NCI-H2196 (cell line): ENCODE measurements at regions not wholly inside any gene's neighbourhood (a gene's known extent, or its start where the extent isn't known, plus 50 kb on each side); places are given as distances from the start of the nearest gene placed in this dataset.
A peak's percentile ranks its signal among the peaks of the same experiment; 100 is the strongest.

ENCODE experiments used
- DNase-seq: peaks from one replicate; lab custom pipeline; 2025; ENCODE audit not compliant: unreplicated experiment; lab: John Stamatoyannopoulos, UW

DNA sequence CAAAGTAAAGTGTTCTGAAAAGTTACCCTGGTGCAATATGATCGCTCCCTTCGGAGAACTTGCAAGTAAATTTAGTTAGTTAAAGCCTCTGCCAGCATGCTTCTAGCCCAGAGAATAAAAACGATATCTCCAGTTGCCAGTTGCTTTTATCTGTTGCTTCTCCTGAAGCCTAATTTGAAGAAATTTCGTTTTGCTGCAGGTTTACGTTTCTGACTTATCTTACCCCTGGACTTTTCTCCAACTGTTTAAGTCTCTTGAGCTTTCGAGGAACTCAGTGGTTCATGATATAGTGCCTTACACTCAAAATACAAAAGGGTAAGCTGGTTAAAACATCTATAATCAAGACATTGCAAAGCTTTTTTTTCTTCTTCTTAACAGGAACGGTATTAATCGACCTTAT is 131.1 kb downstream of the FAM161A start:
- DNase-seq, result no peak

DNA sequence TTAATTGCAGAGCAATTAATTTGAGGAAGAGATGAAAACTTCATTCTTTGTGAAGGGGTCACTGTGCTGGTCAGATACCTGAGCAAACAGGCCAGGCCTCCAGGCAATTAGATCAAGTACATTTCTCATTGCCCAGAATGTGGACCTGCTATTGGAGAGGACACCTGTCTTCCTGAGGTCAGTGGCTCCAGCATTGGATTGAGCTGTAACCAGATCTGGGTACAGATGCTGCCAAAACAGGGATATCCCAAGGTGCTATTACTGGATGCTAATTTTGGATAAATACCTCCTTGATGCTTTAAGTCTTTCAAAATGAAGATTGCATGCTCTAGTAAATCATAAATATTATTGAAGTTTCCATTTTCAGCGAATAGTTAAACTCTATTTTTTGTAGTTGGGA is 131.5 kb downstream of the FAM161A start:
- peak; percentile 11 for DNase-seq

DNA sequence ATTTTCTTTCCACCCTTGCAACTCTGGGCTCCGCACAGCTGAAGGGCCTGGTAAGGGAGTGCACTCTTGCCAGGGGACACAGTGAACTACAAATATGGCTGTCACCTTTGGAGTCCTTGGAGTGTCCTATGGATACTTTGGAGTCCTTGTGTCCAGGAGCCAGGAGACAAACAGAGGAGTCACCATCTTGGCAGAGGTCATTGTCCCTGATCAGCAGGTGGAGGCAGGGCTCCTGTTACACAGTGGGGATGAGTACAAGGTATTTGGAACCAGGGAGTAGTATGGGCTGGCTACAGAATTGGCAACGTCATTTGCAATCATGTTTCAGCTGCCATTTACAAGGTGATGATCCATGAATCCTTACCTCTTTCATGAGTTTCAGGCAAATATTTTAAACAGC is 132.5 kb downstream of the FAM161A start:
- no peak for DNase-seq

DNA sequence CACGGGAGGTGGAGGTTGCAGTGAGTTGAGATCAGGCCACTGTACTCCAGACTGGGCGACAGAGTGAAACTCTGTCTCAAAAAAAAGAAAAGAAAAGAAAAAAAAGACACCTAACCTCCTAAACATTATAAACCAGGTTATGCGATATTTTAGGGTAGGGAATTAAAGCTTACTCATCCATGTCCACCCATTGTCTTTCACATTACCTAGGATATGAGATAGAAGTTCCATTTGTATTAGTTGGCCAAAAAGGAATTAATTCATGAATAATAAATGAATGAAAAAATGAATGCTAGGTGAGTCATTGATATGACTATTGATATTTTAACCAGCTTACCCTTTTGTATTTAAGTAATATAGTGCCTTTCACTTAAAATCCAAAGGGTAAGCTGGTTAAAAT is 132.9 kb downstream of the FAM161A start:
- no peak for DNase-seq

DNA sequence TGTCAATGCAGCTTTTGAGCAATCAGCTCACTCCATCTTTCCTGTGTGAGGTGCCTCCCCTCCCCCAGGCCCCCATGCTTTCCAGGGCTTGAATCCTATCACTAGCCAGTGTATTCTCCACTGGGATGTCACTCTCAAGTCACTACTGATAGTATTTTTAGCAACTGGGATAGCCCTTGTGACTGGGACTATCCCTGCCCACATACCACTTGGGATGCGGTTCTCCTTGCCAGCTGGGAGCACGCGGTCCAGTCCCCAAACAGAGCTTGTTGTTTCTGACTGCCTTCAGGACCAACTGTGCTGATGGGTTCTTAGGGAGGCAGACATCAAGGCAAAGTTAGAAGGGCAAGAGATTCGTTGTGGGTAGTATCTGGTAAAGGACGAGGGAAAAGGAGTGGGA is 134.9 kb downstream of the FAM161A start:
- no peak for DNase-seq

DNA sequence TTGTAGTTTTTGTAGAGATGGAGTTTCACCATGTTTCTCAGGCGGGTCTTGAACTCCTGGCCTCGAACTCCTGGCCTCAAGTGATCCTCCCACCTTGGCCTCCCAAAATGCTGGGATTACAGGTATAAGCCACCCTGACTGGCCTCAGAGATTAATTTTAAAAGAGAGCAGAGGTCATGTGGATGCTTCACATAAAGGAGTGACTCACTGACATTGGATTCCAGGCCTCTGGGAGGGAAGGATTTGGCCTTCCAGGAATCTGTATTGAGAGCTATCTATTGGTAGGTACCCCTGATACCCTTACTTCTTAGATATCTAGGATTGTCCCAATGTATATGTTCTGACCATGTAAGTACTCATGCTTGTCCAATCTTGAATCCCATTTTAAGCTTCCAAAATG is 138.4 kb downstream of the FAM161A start:
- DNase-seq, result no peak

DNA sequence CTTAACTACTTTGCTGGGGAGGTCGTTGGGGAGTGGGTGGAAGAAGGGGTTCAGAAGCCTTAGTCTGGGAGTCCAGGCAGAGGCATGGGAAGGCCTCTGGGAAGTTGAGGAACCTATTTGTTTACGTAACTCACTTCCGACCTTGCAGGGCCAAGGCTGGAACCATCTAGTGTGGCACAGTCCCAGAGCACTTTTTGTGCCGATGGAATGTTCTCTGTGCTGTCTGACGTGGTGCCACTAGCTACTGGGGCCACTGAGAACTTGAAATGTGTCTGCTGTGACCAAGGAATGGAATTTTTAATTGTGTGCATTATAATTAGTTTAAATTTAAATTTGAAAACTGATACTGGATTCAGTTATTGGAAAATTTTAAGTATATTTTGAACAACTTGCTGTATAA is 139.7 kb downstream of the FAM161A start:
- no peak for DNase-seq

DNA sequence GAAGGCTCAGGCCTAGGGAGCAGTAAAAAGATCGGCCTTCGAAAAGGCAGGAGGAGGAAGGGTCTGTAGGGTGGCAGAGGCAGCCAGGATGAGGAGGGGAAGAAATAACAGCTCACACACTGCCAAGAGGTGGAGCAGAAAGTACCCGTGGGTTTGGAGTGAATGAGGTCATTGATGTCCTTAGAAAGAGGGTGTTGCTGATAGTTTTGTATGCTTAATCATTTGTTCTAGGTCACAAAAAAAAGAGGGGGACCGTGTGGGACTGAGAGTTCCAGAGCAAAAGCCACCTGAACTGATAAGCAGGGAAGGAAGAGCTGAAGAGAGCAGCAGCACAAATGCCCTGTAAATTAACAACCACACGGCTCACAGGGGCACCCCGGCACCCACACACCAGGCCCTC is 140.4 kb downstream of the FAM161A start:
- DNase-seq, result no peak

DNA sequence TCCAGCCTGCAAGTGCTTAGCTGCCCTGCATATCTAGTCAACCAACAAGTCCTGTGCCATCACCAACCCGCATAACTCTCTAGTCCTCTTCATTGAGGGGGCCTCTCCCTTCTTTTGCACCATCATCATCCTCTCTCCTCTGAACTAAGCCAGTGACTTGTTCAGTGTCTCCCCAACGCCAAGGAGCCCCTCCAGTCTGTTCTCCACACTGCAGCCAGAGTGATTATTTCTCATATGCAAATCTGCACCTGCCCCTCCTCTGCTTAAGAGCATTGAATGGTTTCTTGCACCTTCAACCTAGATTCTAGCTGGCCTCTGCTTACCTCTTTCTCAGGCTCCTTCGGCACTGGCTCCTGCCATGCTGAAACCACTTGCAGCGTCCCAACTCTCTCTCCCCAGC is 141.8 kb downstream of the FAM161A start:
- no peak for DNase-seq

DNA sequence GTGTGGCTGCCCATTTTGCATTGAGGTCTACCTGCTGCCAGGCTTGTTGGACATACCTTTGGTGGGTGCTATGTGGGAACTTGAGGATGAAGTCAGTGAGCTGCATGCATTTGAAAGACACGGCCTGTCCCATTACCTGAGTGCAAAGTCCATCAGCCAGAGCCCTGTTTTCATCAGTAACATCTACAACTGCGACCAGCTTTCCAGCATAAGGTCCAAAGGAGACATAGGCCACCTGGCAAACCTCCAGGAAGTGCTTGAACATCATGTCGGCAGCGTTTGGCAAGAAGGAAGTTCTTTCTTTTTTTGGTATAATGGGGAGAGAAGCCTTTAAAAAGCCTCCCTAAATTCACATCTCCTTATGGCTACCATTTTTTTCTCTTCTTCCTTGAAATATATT is 143.1 kb downstream of the FAM161A start:
- DNase-seq, result no peak

DNA sequence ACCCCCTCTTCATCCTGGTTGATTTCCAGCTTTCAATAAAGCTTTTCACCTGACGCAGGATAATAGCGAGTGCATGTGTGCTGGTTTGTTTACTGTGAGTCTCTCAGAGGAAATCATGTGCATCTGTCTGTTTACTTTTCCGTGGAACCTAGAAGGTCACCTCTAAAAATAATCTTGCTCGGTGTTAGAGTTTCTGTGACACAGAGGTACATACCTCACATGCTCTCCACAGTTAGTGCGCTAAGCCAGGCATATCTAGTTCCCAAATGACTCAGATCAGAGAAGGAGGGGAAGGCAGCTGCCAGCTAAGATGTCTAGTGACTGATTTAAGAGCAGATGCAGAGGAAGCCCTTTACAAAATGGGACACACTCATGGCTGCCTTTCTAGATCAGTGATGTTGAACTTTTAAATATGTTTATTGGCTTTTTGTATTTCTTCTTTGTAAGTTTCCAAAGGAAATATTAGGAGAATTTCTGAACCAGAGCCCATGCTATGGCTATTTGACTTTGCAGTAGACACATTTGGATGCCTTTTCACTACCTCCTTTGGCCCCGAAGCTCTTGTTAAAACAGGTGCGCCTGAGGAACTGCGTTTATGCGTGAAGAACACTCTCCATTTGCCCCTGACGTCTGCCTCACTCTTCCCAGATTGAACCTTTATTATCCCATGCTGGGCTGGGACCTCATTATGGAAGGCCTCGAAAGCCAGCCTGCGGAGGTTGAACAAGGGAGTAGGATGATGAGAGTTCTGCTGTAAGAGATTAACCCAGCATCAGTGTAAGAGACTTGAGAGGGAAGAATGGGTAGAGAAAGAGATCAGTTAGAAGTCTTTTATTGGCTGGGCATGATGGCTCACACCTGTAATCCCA is 145.6 kb downstream of the FAM161A start:
- peak; percentile 57 for DNase-seq

DNA sequence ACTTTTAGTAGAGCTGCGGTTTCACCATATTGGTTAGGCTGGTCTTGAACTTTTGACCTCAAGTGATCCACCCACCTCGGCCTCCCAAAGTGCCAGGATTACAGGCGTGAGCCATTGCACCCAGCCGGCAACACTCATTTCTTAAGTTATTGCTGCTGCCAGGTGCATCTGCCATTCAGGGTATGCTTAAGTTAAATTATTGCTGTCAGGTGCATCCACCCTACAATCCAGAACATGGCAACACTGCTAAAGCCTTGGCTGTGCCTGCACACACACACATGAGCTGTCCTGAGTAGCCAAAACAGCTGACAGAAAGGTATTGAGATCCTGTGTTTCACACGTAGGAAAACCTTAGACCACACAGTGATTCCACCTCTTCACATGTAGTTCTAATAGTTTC is 148.2 kb downstream of the FAM161A start:
- DNase-seq, result no peak

DNA sequence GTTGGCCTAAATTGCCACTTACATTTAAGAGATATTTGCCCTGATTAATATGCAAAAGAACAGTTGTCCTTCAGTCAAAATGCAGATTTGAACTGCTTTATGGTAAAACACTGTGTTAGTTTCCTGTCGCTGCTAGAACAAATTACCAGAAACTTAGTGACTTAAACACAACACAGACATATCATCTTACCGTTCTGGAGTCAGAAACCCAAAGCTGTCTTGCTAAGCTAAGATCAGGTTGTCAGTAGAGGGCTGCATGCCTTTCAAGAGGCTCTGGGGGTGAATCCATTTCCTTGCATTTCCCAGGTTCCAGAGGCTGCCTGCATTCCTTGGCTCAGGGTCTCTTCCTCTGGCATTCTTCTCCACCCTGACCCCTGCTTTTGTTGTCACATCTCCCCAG is 149.5 kb downstream of the FAM161A start:
- DNase-seq, result no peak

DNA sequence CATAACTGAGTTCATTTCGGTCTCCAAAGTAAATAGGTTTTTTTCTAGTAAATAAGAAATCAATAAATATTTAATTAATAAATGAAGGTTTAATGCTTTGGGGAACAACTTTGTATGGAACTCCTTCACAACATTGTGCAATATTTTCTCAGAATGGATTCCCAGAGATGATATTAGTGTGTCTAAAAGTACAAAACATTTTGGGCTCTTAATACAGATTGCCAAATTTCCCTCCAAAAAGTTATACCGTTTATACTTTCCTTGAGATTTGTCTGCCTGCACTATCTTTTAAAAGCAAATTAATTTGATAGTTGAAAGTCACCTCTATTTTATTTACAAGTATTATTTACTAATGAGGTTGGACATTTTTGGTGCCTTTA is 151.8 kb downstream of the FAM161A start:
- no peak for DNase-seq

DNA sequence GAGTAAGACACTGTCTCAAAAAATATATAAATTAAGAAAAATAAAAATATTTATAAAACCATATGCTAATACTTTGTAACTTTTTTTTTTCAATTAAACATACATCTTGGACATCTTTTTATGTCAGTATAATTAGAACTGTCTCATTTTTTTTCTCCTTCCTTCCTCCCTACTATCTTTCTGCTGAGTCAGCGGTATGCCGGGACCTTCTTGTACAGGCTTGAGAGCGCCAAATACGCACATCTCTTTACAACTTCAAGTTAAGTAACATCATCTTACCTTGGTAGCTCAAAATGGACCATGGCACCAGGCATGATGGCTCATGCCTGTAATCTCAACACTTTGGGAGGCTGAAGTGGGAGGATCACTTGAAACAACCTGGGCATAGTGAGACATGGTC is 153.4 kb downstream of the FAM161A start:
- DNase-seq, result no peak

DNA sequence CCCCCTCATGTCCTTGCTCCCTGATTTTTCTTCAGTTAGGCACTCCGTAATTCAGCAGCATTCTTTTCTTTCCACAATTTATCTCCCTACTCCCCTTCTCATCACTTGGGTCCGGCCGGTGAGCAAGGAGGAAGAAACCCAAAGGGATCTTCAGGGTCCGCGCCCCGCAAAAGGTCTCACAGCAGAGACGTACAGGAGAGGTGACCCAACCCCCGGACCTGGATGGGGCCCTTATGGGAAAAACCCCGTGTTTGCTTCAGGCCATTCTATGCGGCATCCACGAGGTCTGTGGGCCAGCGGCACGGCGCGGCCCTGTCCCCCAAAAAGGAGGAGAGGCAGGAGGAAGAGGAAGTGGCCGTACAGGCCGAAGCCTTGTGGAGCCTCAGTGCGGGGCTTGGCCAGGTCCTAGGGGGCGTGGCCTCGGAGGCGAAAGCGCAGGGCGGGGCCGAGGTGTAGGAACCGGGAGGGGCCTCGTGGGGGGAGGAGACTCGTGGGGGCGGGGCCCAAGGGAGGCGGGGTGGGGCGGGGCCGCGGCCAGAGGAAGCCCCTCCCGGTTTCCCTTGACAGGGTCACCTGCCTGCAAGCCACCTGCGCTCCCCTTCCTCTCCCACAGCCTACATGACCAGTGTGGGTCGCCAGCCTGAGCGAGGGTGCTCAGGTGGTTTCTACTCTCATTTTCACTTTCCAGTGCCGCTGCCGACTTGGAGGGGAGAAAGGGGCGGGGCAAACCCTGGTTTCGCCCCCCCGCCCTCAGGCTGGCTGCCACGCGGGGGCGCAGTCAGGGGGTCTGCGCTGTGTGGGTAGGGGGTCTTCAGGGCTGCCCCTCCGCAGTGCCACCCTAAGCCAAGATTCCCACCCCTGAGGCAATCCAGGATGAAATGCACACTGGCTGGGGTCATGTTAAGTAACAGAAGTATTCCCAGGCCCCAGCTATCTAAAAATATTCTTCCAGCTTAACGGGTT is 156.4 kb upstream of the XPO1 start:
- DNase-seq, result peak; percentile 66

DNA sequence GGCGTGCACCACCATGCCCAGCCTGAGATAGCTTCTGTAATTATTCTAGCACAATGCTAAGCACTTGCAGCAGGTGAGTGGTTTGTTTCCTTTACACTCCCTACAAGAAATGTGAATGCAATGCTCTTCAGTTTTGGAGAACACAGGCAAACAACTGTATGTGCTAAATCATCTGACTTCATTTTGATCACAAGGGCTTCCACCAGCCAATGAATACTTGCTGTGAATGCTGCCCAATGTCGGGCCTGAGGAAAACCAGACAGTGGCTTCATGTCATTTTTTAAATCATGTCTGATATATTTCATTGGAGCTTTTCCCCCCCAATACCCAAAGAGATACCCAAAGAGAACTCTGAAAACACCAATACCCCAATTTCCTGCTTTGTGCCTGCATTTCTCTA is 155.6 kb upstream of the XPO1 start:
- no peak for DNase-seq

DNA sequence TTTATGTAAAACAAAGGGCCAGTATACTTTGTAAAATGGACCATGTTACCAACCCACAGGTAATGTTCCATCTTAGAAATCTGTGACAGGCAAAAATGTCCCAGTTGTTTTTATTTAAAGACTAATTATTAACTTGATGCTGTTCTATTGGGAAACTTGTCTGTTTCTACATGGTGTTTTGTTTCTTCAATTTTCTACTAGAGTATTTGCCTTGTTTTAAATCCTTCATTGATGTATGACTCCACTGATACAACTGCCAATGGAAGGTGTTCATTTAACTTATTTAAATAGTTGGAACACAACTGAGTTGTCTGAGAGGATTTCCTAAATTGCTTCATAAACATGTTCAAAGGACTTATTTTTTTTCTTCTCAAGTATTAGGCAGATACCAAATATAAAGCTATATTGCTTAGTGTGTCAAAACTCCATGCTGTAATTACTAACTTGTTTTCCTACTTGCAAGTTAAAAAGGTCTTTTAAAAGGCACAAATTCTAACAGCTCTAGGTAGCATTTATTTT is 152.0 kb upstream of the XPO1 start:
- DNase-seq, result no peak

DNA sequence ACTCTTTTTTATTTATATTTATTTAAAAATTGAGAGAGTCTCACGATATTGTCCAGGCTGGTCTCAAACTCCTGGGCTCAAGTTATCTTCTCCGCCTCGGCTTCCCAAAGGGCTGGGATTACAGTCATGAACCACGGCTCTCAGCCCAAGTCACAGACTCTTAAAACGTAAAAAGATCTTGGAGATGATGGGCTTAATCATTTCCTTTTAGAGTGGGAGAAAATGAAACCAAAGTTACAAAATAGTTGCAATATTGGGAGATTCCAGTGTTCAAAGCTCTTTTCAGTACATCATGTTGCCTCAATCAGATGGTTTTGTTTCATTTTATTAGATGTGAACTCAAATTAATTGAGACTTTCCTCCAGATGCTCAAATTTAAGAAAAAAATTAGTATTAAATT is 151.4 kb upstream of the XPO1 start:
- DNase-seq, result no peak

DNA sequence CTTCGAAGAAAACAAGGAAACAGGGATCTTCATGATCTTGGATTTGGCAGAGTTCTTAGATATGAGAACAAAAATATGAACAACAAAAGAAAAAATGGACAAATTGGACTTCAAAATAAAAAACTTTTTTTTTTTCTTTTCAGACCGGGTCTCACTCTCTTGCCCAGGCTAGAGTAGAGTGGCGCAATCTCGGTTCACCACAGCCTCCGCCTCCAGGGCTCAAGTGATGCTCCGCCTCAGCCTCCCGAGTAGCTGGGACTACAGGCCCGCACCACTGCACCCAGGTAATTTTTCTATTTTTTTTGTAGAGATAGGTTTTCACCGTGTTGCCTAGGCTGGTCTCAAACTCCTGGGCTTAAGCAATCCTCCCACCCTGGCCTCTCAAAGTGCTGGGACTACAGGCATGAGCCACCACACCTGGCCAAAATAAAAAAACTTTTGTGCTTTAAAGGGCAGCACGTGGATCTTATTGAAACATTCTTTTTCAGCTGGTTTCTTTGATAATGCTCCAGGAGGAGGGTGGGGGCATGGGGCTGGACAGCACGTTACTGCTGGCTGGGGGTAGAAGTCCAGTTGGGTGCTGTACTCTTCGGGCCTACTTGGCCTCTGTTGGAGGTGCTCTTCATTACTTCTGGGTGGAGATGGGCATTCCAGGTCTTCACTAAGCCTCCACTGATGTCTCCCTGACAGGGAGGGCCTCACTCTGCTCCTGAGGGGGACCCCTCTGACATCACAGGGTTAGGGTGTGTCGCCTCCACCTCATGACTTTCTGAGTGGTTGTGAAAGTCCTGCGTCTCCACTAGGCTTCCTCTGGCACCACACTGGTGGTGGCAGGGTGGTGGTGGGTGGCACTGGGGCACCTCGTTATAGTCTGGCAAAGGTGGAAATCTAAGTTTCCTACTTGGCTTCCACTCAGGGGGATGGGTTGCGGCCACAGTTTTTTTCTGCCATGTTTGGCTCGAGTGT is 150.5 kb upstream of the XPO1 start:
- DNase-seq, result no peak

DNA sequence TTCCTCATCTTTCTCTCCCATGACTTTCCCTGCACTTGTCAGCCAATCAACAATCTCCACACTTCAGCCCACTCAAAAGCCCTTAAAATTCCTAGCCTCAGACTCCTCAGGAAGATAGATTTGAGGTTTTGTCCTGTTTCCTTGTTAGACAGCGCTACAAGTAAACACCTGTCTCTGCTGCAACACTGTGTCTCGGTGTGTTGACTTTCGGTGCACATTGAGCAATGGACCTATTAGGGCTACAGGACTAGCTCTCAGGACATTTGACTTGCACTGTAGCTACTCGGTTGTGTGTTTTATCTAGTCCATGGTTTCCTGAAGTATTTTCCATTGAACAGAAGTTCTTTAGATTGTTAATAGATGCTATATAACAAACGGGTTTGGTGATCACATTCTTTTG is 140.9 kb upstream of the XPO1 start:
- no peak for DNase-seq
